Hematopoietic multipotent progenitor cell treated with erythropoietin and hydrocortisone succinate and interleukin-3 and kit ligand, for 15 days (in vitro differentiated cells): ENCODE measurements at regions not wholly inside any gene's neighbourhood (a gene's known extent, or its start where the extent isn't known, plus 50 kb on each side); places are given as distances from the start of the nearest gene placed in this dataset.

Experiments used
- DNase-seq: peaks from one replicate; pipeline ENCODE4 v3.0.0-alpha.2; 2015; ENCODE audit warnings: low spot score

DNA sequence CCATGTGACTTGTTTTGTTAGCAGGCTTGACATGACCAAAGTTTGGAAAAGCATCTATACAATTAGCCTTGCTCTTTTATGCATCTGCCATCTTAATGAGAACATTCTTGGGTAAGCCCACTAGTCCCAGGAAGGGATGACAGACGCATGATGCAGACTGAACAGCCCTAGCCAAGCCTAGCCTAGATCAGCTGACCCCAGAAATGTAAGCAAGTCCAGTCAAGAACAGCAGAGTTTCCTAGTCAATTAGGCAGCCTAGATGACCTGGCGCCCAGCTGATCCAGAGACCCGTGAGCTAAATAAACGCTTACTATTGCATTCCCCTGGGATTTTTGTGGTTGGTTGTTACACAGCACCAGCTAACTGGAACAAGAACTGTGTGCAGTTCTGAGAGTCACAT, 457.9 kb downstream of the BCOR start:
- DNase-seq = no peak

DNA sequence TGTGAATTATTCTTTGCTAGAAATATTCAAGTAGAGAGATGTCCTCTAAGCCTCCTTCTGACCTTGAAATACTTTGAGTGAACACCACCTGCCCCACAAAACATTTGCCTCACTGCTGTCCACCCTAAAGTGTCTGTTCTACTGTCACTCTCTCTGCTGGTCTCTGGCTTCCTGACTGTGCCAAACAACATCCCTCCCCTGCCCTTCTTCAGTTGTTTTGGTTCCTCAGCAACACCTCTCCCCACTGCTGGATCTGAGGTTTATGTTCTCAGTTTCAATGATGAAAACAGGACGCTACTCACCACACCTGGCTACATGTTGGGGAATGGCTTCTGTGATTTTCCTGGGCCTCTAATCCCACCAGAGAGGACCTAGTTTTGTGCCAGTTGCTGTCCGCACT, 456.9 kb downstream of the BCOR start:
- no peak for DNase-seq

DNA sequence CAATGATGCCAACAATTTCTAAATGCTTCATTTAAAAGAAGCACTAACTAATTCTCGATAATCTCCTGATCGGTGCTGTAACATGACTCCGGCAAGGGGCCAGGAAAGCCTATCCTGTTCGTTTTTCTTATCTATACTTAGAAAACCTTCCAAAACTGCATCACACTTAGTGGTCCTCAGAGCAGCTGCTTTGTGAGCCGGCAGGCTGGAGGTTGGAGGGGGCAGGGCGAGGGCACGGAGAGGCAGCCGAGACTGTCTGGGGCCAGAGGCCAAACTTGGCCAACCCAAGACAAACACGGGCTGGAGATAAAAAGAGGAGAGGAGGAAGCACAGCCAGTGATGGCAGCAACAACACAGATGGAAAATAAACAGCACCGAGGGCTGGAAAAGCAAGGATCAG, 455.7 kb downstream of the BCOR start:
- no peak for DNase-seq

DNA sequence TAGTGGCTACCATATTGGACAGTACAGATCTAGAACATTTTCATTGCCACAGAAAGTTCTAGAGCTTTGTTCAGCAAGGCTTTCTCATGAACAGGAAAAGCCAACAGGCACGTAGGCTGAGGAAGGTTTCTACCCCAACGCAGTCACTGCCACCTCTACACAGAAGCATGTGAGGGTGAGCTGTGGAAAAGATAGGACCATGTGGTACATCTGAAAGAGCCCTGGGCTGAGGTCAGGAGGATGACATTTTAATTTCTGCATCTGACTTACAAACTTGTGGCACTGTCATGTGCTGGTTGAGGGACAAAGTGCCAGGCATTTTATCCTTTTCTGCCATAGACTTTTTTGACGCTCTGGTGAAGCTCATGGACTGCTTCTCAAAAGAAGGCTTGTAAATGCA, 454.2 kb downstream of the BCOR start:
- DNase-seq = no peak

DNA sequence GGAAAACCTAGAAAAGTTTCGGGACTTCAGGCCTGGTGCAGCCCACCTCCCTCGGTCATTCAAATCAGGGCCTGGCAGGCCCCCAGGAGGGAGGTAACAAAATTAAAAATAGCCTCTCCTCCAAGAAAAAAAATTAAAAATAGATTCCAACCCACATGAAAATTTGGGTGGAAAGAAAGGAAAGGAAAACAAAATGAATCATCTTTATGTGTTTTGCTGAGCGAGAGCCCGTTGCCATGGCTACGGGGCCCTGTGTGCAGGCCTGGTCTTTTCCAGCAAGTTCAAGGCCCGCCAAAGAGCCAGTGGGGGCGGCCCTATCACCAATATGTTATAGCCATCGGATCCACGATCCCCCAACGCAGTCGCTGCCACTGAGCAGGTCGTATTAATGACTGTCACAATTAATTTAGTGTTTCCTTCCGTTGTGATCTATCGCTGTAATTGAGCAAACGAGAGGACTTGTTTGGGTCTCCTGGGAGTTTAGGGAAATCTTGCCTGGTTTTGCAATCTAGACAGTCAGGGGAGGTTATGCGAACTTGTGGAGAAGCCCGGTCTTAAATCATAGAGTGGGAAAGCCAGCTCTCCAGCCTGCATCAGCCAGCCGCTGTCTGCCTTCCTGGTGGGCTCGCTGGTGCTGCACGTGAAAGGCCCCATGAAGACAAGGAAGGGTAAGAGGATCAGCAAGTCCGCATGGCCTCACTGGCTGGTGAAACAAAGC, 452.4 kb downstream of the BCOR start:
- no peak for DNase-seq

DNA sequence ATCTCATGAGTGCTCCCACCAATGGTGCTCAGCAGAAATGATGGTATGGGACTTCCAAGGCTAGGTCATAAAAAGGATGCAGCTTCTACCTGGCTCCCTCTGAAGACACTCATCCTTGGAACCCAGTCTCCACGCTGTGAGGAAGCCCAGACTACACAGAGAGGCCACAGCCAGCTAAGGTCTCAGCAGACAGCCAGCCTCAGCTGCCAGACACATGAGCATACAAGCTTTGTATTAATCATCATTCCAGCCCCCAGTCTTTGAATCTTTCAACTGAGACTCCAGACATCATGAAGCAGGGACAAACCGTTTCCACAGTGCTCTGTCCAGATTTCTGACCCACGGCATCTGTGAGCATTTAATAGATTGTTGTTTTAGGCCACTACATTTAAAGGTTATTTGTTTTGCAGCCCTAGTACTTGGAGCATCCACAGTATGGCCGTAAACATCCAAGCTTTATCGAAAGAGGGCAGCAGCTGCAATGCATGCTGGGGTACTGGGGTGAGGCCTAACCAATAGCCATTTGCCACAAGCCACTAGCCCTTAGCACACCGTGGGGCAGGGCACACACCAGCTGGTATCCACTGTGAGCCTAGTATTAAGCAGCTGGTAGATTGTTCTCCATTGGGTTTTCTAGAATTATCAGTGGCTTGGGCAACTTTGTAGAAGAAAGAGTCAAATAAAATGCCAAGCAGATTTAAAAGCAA, 449.1 kb downstream of the BCOR start:
- no peak for DNase-seq

DNA sequence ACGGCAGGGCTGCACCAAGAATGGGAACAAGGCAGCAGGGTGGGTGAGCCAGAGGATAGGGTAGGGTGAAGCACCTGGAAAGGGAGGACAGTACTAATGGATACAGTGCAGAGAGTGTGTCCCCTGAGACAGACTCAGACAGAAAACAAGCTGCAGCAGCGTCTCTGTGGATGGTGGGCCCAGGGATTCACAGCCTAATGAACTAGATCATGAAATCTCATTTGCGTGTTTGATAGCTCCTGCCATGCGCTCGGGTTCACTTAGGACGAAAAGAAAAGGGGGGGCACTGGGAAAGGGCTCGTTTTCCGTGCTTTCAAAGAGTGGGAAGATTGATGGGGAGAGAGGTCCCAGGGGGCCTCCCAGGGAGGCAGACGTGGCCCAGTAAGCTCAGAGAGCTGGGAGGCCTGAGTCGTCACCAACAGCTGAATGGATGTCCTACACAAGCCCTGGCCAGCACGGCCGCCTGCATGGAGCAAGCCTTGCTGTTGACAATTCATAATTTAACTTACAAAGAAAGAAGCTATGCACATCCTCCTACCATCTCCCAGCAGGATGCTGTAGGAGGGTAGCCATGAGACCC, 446.9 kb downstream of the BCOR start:
- DNase-seq = no peak

DNA sequence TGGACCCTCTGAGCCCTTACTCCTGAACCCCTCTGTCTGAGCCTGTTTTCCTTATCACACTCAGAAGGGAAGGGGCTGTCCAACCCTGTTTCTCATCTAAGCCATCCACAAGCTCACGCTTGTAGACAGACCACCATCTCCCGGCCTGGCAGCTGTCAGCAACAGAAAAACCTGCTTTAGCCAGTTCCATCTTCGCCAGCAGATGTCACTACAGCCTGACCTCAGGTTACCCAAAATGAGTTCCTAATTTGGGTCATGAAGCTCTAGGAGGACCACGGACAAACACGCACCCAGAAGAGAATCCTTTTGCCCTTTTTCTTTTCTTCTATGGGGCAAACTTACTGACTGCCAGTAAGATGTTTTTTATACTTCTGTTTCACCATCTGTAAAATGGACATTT, 445.4 kb downstream of the BCOR start:
- DNase-seq = peak; percentile 10

DNA sequence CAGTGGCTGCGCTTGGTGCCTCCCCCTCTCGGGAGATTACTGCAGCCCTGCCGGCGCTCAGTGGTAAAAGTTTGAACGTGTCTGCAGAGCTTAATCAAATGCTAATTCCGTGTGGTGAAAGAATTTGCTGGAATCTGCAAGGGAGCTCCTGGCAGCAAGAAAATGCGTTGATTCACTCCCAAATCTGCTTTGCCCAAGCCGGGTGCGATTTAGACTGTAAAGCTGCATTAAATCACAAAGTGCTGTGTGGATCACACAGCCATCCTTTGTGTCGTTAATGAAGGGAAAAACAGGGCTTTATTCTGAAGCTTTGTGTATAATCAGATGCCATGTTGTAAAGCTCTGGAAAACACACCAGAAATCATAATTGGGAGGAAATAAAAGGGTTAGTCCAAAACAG, 444.1 kb downstream of the BCOR start:
- DNase-seq = no peak

DNA sequence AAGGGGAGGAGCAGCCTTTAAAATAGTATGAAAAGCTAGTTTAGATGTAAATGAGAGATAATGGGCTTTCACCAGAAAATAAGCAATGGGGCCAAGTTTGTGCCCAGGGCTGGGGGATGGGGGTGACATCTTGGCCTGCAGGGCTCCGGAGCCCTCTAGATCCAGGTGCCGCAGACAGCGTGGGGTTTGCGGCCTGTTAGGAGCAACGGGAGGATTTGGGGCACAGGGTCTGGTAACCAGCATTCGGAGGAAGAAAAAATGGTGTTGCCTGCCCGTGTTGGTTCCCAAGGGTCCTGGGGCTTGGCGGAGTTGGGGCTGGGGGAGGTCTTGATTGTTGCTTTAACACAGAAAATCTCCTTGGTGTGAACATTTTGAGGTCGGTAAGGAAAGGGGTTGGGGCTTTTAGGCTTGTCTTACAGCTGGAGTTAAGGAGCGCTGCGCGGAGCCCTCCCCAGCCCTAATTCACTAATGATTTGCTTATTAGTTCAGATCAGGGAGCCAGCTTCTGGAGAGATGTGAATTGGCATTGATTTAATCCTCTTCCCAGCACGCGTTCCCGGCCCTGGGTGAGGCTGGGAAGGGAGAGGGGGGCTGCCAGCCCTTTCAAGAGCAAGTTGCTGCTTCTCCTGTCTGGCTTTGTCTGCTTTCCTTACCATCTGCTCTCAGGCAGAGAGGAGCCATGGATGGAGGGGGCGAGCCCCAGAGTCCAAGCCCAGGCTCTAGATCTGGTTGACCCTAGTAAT, 443.4 kb downstream of the BCOR start:
- no peak for DNase-seq

DNA sequence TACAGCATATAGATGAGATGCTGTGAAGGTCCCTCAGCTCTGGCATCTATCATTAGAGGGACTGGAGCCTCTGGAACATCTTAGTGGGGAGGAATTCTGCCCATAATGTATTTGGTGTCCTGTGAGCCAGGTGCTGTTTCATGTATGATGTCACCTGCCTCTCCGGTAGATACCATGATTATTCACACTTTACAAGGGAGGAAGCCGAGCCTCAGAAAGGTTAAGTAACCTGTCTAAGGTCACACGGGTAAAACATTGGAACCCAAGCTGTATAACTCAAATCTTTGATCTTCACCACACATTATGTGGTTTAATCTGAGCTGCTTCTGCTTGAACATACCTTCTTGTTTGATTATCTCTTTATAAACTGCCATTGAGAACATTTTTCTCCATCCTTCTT, 442.8 kb downstream of the BCOR start:
- no peak for DNase-seq

DNA sequence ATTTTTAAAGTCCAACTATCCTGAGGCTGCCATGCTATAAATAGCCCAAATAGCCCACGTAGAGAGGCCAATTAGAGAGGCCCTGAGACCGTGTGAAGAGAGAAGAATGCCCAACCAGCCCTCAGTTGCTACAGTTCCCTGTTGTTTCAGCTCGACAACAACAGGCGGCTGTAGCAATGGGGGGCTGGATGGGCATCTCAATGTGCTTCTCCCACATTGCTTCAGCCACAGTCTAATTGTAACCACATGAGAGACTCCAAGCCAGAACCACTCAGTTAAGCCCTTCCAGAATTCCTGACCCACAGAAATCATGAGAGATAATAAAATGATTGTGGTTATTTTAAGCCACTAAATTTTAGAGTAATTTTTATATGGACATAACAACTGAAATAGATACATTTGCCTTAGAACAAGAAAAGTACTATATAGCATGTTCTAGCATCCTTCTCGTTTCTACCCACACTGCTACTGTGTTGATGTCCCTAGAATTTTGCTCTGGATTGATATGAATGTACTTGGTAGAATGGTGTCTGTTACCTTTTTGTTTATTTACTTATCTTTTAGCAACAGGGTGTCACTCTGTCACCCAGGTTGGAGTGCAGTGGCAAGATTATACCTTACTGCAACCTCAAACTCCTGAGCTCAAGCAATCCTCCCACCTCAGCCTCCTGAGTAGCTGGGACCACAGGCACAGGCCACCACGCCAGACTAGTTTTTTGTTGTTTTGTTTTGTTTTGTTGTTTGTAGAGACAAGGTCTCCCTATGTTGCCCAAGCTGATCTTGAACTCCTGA, 436.4 kb downstream of the BCOR start:
- no peak for DNase-seq

DNA sequence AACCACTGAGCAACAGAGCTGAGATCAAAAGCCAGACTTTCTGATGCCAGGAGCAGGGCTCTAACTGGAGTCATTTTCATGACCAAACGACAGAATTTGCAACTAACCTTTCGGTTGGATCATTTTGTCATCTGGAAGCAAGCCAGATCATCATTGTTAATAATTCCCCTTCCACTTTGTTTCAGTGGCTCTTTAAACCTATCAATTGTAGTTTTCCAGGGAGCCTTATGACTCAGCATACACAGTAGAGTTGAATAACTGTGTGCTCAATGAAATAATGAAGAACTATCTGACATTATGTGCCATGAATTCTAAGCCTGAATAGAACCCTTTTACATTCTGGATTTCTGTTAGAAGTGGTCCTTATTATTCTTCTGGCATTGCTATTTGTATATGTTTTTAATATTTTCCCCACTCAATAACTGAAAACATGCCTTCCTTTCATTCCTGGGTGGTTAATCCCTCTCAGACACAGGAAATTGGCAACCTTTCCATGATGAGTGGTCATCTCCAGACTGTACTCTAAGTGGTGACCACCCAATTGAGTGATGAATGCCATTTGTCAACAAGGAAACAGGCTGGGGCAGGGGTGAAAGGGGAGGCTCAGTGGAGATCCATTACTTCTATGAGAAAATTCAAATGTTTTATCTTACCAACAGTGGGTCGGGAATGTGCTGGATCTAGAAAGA, 431.8 kb downstream of the BCOR start:
- DNase-seq = no peak

DNA sequence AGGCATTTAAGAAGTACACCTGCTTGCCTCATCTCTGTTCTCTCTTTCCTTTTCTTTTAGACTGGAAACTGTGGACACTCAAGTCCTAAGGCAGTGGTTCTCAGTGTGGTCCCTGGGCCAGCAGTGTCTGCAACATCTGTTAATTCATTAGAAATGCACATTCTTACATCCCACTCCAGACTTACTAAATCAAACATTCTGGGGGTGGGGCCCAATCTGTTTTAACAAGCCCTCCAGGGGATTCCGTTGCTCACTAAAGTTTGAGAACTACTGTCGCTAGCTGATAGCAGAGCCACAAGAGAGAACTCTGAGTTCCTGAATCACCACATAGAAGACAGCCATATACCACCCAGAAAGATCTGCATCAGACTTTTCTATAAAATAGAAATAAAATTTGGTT, 430.6 kb downstream of the BCOR start:
- DNase-seq = no peak

DNA sequence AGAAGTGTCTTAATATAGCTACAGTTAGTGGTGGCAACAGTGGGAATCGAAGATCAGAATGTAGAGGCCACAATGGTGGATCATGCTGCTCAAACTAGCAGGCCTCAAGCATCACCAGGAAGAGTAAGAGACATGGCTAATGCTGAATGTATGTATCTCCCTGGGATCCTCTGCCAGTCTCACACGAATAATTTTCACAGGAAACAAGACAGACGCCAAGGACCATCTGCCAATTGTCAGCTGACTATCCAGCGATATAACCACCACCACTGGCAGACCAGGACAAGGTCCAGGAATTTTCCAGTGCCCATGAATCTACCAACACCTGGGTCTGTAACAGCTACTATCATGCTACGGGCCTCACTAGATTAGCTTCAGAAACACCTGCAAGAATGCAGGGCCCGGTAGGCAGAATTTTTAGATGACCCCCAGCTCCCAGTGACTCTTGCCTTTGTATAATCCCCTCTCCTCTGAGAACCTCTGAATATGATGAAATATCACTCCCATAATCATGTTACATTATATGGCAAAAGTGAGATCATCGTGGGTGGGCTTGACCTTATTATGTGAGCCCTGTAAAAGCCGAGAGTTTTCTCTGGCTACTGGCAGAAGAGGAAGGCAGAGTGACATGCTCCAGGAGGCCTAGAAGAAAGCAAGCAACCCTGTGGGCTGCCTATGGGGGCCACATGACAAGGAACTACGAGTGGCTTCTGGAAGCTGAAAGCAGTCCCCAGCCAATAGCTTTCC, 429.8 kb downstream of the BCOR start:
- DNase-seq = no peak

DNA sequence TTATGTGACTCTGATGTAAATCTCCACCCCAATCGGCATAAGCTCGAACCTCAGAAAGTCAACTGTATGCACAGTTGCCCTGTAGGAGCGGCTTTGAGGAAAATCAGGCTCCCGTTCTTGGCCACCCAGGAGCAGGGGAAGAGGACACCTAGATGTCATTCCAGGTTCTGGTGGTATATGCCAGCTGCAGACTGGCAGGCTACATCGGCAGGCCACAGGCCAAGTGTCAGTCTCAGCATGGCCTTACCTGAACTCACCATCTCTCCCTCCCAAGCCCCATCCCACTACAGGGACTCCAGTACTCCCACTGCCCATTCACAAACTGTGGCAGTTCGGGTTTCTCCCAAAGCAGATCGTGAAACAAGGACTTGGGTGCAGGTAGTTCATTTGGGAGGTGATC, 428.1 kb downstream of the BCOR start:
- DNase-seq = no peak

DNA sequence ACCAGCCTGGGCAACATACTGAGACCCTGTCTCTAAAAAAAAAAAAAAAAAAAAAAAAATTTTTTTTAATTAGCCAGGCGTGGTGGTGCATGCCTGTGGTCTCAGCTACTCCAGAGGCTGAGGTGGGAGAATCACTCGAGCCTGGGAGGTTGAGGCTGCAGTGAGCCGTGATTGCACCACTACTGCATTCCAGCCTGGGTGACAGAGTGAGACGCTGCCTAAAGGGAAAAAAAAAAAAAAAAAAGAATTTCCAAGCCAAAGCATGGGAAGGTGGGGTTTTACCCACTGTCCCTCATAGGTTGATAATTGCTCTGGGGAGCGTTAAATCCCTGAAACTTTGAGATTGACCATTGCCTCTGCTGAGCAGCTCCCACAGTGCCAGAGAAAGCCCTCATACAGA, 427.5 kb downstream of the BCOR start:
- no peak for DNase-seq

DNA sequence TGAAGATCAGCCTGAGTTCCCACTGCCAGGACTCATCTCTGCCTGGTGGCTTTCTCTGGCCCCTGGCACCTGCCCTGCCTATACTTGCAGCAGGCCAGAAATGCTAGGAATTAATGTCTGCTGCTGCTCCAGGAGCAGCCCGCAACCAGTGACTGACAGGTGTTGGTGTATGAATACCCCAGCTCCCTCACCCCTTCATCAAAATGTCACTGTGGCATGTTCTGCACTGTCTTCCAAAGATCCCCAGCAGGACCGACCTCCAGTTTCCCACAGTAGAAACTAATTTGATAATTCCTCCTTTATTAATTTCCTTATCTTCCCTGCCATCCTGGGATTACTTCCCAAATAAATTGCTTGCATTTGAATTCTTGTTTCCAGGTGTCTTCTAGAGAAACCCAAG, 425.4 kb downstream of the BCOR start:
- no peak for DNase-seq

DNA sequence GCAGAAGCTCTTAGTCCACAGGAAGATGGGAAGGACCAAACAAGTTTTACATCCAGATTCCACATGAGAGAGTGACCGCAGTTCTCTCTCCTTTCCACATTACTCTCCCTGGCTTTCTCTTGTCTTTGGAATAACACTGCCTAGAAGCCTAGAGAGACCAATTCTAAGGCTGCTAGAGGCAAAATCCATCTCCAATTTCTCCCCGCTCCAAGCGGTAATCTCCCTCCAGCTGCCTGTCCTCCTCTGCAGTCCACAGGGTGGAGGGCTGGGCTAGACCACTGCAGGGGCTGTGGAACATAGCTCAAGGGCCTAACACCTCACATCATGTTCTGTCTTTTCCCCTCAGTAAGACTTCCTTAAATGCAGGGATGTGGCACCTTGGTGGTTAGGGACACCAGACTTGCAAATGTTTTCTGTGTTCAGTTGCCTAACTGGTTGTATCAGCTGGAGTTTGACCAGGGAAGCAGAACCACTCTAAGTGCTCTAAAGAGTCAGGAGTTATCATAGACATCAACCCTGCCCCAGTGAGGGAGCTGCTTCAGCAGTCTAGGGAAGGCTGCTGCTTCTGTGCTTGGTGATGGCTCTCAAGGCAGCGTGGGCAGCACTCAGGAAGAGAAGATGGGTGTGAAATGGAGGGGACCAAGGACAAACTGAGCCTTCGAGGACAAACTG, 423.1 kb downstream of the BCOR start:
- no peak for DNase-seq

DNA sequence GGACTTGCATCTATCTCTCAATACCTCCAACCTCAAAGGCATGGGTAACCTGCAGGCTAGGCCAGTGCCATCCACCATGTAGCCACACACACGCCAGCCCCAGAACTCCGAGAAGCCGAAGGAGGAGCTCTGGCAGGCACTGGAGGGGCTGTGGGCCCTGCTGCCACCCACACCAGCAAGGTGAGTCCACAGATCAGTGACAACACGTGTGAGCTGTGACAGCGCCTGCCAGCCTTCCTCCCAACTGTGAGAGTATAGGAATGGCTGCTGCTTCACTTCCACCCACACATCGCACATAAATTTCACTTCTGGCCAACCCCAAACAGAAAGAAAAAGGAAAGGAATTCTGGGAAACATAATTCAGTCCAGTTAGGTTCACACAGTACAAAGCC, 422.6 kb downstream of the BCOR start:
- no peak for DNase-seq
